H9 (cell line): ENCODE measurements at regions not wholly inside any gene's neighbourhood (a gene's known extent, or its start where the extent isn't known, plus 50 kb on each side); places are given as distances from the start of the nearest gene placed in this dataset.

Experiments
- DNase-seq: peaks from one replicate; pipeline ENCODE4 v3.0.0-alpha.2; 2017
- H2AFZ ChIP-seq: one replicate; pipeline ENCODE4 v1.6.1; 2013; ENCODE audit warnings: mild to moderate bottlenecking, low read length, control low read depth, moderate library complexity
- H2AK5ac ChIP-seq: 2 replicates; pipeline ENCODE4 v1.6.1; 2013; ENCODE audit warnings: low read length, control low read depth, mixed read lengths; ENCODE audit not compliant: insufficient read length
- H2BK120ac ChIP-seq: one replicate; pipeline ENCODE4 v1.6.1; 2013; ENCODE audit warnings: low read depth, mild to moderate bottlenecking, low read length, control low read depth, inconsistent platforms; ENCODE audit not compliant: poor library complexity, severe bottlenecking
- H2BK12ac ChIP-seq: 2 replicates; pipeline ENCODE4 v1.6.1; 2013; ENCODE audit warnings: low read length, control low read depth, mixed read lengths, low read depth; ENCODE audit not compliant: insufficient read length
- H2BK15ac ChIP-seq: 2 replicates; pipeline ENCODE4 v1.6.1; 2013; ENCODE audit warnings: low read depth, low read length, control low read depth
- H2BK20ac ChIP-seq: one replicate; pipeline ENCODE4 v1.6.1; 2013; ENCODE audit warnings: low read depth, mild to moderate bottlenecking, low read length, control low read depth, inconsistent platforms; ENCODE audit not compliant: poor library complexity, severe bottlenecking
- H2BK5ac ChIP-seq: 2 replicates; pipeline ENCODE4 v1.6.1; 2013; ENCODE audit warnings: low read length, control low read depth, mixed read lengths; ENCODE audit not compliant: insufficient read length
- H3K14ac ChIP-seq: 2 replicates; pipeline ENCODE4 v1.6.1; 2013; ENCODE audit warnings: low read length, control low read depth; ENCODE audit not compliant: insufficient read depth
- H3K18ac ChIP-seq: 2 replicates; pipeline ENCODE4 v1.6.1; 2013; ENCODE audit warnings: low read depth, mild to moderate bottlenecking, mixed read lengths, low read length, control low read depth; ENCODE audit not compliant: insufficient read length
- H3K23ac ChIP-seq: 2 replicates; pipeline ENCODE4 v1.6.1; 2013; ENCODE audit warnings: low read length, control low read depth, mixed read lengths, low read depth; ENCODE audit not compliant: insufficient read length
- H3K23me2 ChIP-seq: 2 replicates; pipeline ENCODE4 v1.6.1; 2013; ENCODE audit warnings: low read depth, mild to moderate bottlenecking, mixed read lengths, low read length, control low read depth; ENCODE audit not compliant: insufficient read length, poor library complexity, severe bottlenecking
- H3K27ac ChIP-seq: 2 replicates; pipeline ENCODE4 v1.5.1; 2013; ENCODE audit warnings: low read length, control low read depth, mixed read lengths, low read depth; ENCODE audit not compliant: insufficient read length
- H3K27me3 ChIP-seq: 2 replicates; pipeline ENCODE4 v1.6.1; 2013; ENCODE audit warnings: low read length, control low read depth, inconsistent platforms; ENCODE audit not compliant: insufficient read depth
- H3K4ac ChIP-seq: 2 replicates; pipeline ENCODE4 v1.6.1; 2013; ENCODE audit warnings: low read depth, mild to moderate bottlenecking, control low read depth, inconsistent platforms, low read length, moderate library complexity
- H3K4me1 ChIP-seq: 2 replicates; pipeline ENCODE4 v1.6.1; 2013; ENCODE audit warnings: low read length, control low read depth, inconsistent platforms; ENCODE audit not compliant: insufficient read depth
- H3K4me2 ChIP-seq: 2 replicates; pipeline ENCODE4 v1.6.1; 2013; ENCODE audit warnings: low read length, control low read depth, mixed read lengths; ENCODE audit not compliant: insufficient read length, insufficient read depth
- H3K56ac ChIP-seq: 2 replicates; pipeline ENCODE4 v1.6.1; 2013; ENCODE audit warnings: low read depth, mild to moderate bottlenecking, mixed read lengths, low read length, control low read depth; ENCODE audit not compliant: insufficient read length
- H3K79me1 ChIP-seq: 2 replicates; pipeline ENCODE4 v1.6.1; 2013; ENCODE audit warnings: low read depth, mild to moderate bottlenecking, moderate library complexity, low read length, control low read depth, inconsistent platforms; ENCODE audit not compliant: insufficient read depth, poor library complexity, severe bottlenecking
- H3K79me2 ChIP-seq: 2 replicates; pipeline ENCODE4 v1.6.1; 2013; ENCODE audit warnings: low read length, control low read depth, inconsistent platforms; ENCODE audit not compliant: insufficient read depth
- H3K9ac ChIP-seq: 2 replicates; pipeline ENCODE4 v1.6.1; 2013; ENCODE audit warnings: low read length, control low read depth, mixed read lengths; ENCODE audit not compliant: insufficient read length; ENCODE audit errors: extremely low read depth
- H3K9me3 ChIP-seq: one replicate; pipeline ENCODE4 v1.6.1; 2013; ENCODE audit warnings: low read depth, low read length, inconsistent platforms; ENCODE audit not compliant: control insufficient read depth
- H3T11ph ChIP-seq: one replicate; pipeline ENCODE4 v1.6.1; 2013; ENCODE audit warnings: mild to moderate bottlenecking, low read length, control low read depth, inconsistent platforms
- H4K20me1 ChIP-seq: one replicate; pipeline ENCODE4 v1.6.1; 2013; ENCODE audit not compliant: control insufficient read depth, insufficient read length, insufficient read depth
- H4K5ac ChIP-seq: 2 replicates; pipeline ENCODE4 v1.6.1; 2013; ENCODE audit warnings: low read depth, mild to moderate bottlenecking, mixed read lengths, low read length, control low read depth; ENCODE audit not compliant: insufficient read length
- H4K8ac ChIP-seq: replicated peaks from 2 replicates; pipeline ENCODE4 v1.6.1; 2013; ENCODE audit warnings: low read length, control low read depth, mixed read lengths, low read depth; ENCODE audit not compliant: insufficient read length
- H4K91ac ChIP-seq: 2 replicates; pipeline ENCODE4 v1.6.1; 2013; ENCODE audit warnings: low read depth, mild to moderate bottlenecking, moderate library complexity, mixed read lengths, low read length, control low read depth; ENCODE audit not compliant: insufficient read length
- H3K27ac Mint-ChIP-seq, 3 experiments: 2 replicates in 2 of 3; 3 replicates in 1 of 3; pipeline ENCODE4 v1.8.0; 2020 to 2021; ENCODE audit warnings: mixed read lengths in 3 of 3, mild to moderate bottlenecking in 1 of 3, moderate library complexity in 1 of 3
- H3K27me3 Mint-ChIP-seq: 2 replicates; pipeline ENCODE4 v1.8.0; 2021; ENCODE audit warnings: low read depth, mild to moderate bottlenecking, moderate library complexity, mixed read lengths
- H3K36me3 Mint-ChIP-seq, 3 experiments: 2 replicates in 2 of 3; 3 replicates in 1 of 3; pipeline ENCODE4 v1.8.0; 2020 to 2021; ENCODE audit warnings: low read depth in 3 of 3, mixed read lengths in 3 of 3; ENCODE audit not compliant: insufficient read depth in 1 of 3
- H3K4me1 Mint-ChIP-seq, 2 experiments: 2 replicates each; pipeline ENCODE4 v1.8.0; 2020; ENCODE audit warnings: mixed read lengths in 2 of 2
- H3K4me3 Mint-ChIP-seq, 2 experiments: 2 replicates in 1 of 2; 3 replicates in 1 of 2; pipeline ENCODE4 v1.8.0; 2020 to 2021; ENCODE audit warnings: mild to moderate bottlenecking in 2 of 2, mixed read lengths in 2 of 2, moderate library complexity in 1 of 2
- H3K9me3 Mint-ChIP-seq, 2 experiments: 2 replicates in 1 of 2; 3 replicates in 1 of 2; pipeline ENCODE4 v1.8.0; 2020; ENCODE audit warnings: mild to moderate bottlenecking in 2 of 2, mixed read lengths in 2 of 2, moderate library complexity in 1 of 2
- WGBS: extraction: QIAGEN DNeasy Blood & Tissue Kit; methylation state at CpG from one replicate; pipeline ENCODE4 v1.1.7; 2013; ENCODE audit warnings: missing lambda C conversion rate, low lambda C conversion rate, mixed read lengths; ENCODE audit not compliant: insufficient read length; ENCODE audit errors: extremely low coverage; 5-methylcytosine and 5-hydroxymethylcytosine counted together
- TF ChIP-seq, protein P1 (sequence below): fragments of 200-600 bp; sonication (generic); conservative IDR thresholded peaks from 3 replicates; pipeline ENCODE4 v1.8.0; 2021; ENCODE audit warnings: antibody characterized with exemption, mild to moderate bottlenecking

GRCh38 chr22:48410536-48410935 is 1417.1 kb downstream of the BRD1 start:
- no peak overlapping the region for H2AK5ac ChIP-seq
- H3K27me3 ChIP-seq, result no peaks in the 10 kb centered on the region

More at GRCh38 chr22:48410536-48410935, 1417.1 kb downstream of the BRD1 start:
- Histone ChIP-seq H4K8ac (no peak overlapping the region), H3K14ac (no peak overlapping the region), H3K79me1 (no peaks in the 10 kb centered on the region), H2AFZ (no peak overlapping the region), H3K56ac (no peak overlapping the region), H3K4ac (no peak overlapping the region), H3K27ac (no peak overlapping the region), H2BK12ac (no peak overlapping the region), H2BK15ac (no peak overlapping the region), H3K23ac (no peak overlapping the region), H3K18ac (no peak overlapping the region), H3K79me2 (no peaks in the 10 kb centered on the region), H4K20me1 (no peaks in the 10 kb centered on the region), H3K9ac (no peak overlapping the region), H3K4me1 (peaks cover 6% of the 10 kb centered on the region; the same call in 1 of the 2 replicates), H2BK120ac (no peak overlapping the region), H4K91ac (no peak overlapping the region), H4K5ac (no peak overlapping the region), H3K4me2 (no peak overlapping the region), H2BK5ac (no peak overlapping the region), H3K9me3 (no peaks in the 10 kb centered on the region), H3T11ph (no peak overlapping the region), H3K23me2 (no peaks in the 10 kb centered on the region), H2BK20ac (no peak overlapping the region)
- peaks cover 6% of the 10 kb centered on the region for H3K27me3 Mint-ChIP-seq
- H3K27ac Mint-ChIP-seq, result no peak overlapping the region
- TF ChIP-seq, protein P1, sequence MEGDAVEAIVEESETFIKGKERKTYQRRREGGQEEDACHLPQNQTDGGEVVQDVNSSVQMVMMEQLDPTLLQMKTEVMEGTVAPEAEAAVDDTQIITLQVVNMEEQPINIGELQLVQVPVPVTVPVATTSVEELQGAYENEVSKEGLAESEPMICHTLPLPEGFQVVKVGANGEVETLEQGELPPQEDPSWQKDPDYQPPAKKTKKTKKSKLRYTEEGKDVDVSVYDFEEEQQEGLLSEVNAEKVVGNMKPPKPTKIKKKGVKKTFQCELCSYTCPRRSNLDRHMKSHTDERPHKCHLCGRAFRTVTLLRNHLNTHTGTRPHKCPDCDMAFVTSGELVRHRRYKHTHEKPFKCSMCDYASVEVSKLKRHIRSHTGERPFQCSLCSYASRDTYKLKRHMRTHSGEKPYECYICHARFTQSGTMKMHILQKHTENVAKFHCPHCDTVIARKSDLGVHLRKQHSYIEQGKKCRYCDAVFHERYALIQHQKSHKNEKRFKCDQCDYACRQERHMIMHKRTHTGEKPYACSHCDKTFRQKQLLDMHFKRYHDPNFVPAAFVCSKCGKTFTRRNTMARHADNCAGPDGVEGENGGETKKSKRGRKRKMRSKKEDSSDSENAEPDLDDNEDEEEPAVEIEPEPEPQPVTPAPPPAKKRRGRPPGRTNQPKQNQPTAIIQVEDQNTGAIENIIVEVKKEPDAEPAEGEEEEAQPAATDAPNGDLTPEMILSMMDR, result no peak
- no peaks in the 10 kb centered on the region for H3K36me3 Mint-ChIP-seq
- H3K4me3 Mint-ChIP-seq, result no peak overlapping the region
- no CpG with 5 or more reads among the region's 5 CpGs for whole genome bisulfite sequencing
- DNase-seq, result no peak
- no peaks in the 10 kb centered on the region; a peak in 1 of 5 replicates for H3K9me3 Mint-ChIP-seq
- H3K4me1 Mint-ChIP-seq, result peaks cover 9% of the 10 kb centered on the region in 2 experiments
